ENCODE measurements at regions not wholly inside any gene's neighbourhood (a gene's known extent, or its start where the extent isn't known, plus 50 kb on each side); places are given as distances from the start of the nearest gene placed in this dataset.

- Histone ChIP-seq H3K4ac (ENCODE audit: low read length) (no peak overlapping the region), H3K36me3 (replicated peaks in 1 of 2; ENCODE audit: control insufficient read depth in 2 of 2, insufficient read depth in 2 of 2, low read length in 2 of 2) (peaks cover 1 to 38% of the 10 kb centered on the region in 2 donors), H3K14ac (ENCODE audit: low read length) (no peak overlapping the region), H3K4me3 (ENCODE audit: low read length in 2 of 2) (no peak overlapping the region), H3K4me2 (ENCODE audit: insufficient read depth, low read length, poor library complexity, severe bottlenecking) (no peak overlapping the region), H2BK5ac (ENCODE audit: low read length) (no peak overlapping the region), H2AK5ac (ENCODE audit: low read depth, low read length) (no peak overlapping the region), H3K4me1 (ENCODE audit: control insufficient read depth in 2 of 2, insufficient read depth in 1 of 2, low read depth in 1 of 2, low read length in 2 of 2) (no peaks in the 10 kb centered on the region), H2BK12ac (ENCODE audit: low read length) (no peak overlapping the region), H4K8ac (ENCODE audit: low read depth, low read length) (no peak overlapping the region), H3K9me3 (replicated peaks in 1 of 2; ENCODE audit: control insufficient read depth in 2 of 2, insufficient read depth in 1 of 2, low read depth in 1 of 2, low read length in 2 of 2) (peaks cover 0 to 25% of the 10 kb centered on the region in 2 donors), H2BK15ac (ENCODE audit: low read length) (no peak overlapping the region), H2AFZ (ENCODE audit: low read length) (no peak overlapping the region), H3K27me3 (ENCODE audit: control insufficient read depth in 3 of 3, insufficient read depth in 3 of 3, low read depth in 1 of 3, low read length in 3 of 3) (no peaks in the 10 kb centered on the region), H2BK120ac (ENCODE audit: low read depth, low read length) (no peak overlapping the region), H3K27ac (replicated peaks; ENCODE audit: low read length) (no peak overlapping the region), H3K9ac (ENCODE audit: low read depth, low read length, poor library complexity) (no peak overlapping the region), H3K18ac (ENCODE audit: low read length) (no peak overlapping the region), H4K91ac (ENCODE audit: low read depth, low read length, poor library complexity) (no peak overlapping the region), H3K79me1 (ENCODE audit: low read depth, low read length) (no peaks in the 10 kb centered on the region), H3K23ac (ENCODE audit: low read depth, low read length, poor library complexity) (no peak overlapping the region)
- WGBS, 2 donors (ENCODE audit: extremely low coverage in 2 of 2, insufficient read length in 2 of 2, insufficient replicate concordance in 1 of 2) = no CpG with 5 or more reads among the region's 1 CpG
- DNase-seq (ENCODE audit: low spot score) = no peak
Observed at GRCh38 chr2:70012887-70013286, 51.5 kb upstream of the ASPRV1 start.

- no peak overlapping the region for H2BK120ac ChIP-seq (ENCODE audit: low read depth, low read length)
- no peaks in the 10 kb centered on the region for H3K27me3 ChIP-seq (ENCODE audit: control insufficient read depth in 3 of 3, insufficient read depth in 3 of 3, low read depth in 1 of 3, low read length in 3 of 3)
- WGBS, 2 donors (ENCODE audit: extremely low coverage in 2 of 2, insufficient read length in 2 of 2, insufficient replicate concordance in 1 of 2) = no CpG with 5 or more reads among the region's 7 CpGs
- no peak overlapping the region for H3K27ac ChIP-seq (replicated peaks; ENCODE audit: low read length)
- no peak overlapping the region for H3K14ac ChIP-seq (ENCODE audit: low read length)
- no peaks in the 10 kb centered on the region for H3K79me1 ChIP-seq (ENCODE audit: low read depth, low read length)
- no peak overlapping the region for H2BK12ac ChIP-seq (ENCODE audit: low read length)
- no peaks in the 10 kb centered on the region for H3K4me1 ChIP-seq (ENCODE audit: control insufficient read depth in 2 of 2, insufficient read depth in 1 of 2, low read depth in 1 of 2, low read length in 2 of 2)
- H2BK15ac ChIP-seq (ENCODE audit: low read length) = no peak overlapping the region
- H3K36me3 ChIP-seq (replicated peaks in 1 of 2; ENCODE audit: control insufficient read depth in 2 of 2, insufficient read depth in 2 of 2, low read length in 2 of 2) = peaks cover 1 to 29% of the 10 kb centered on the region in 2 donors
- H3K4me3 ChIP-seq (ENCODE audit: low read length in 2 of 2) = no peak overlapping the region
- H3K9me3 ChIP-seq (replicated peaks in 1 of 2; ENCODE audit: control insufficient read depth in 2 of 2, insufficient read depth in 1 of 2, low read depth in 1 of 2, low read length in 2 of 2) = peaks cover 0 to 16% of the 10 kb centered on the region in 2 donors
- no peak for DNase-seq (ENCODE audit: low spot score)
- no peak overlapping the region for H4K8ac ChIP-seq (ENCODE audit: low read depth, low read length)
- no peak overlapping the region for H3K9ac ChIP-seq (ENCODE audit: low read depth, low read length, poor library complexity)
- H3K18ac ChIP-seq (ENCODE audit: low read length) = peak overlapping the region; percentile 8
- no peak overlapping the region for H3K4me2 ChIP-seq (ENCODE audit: insufficient read depth, low read length, poor library complexity, severe bottlenecking)
- H4K91ac ChIP-seq (ENCODE audit: low read depth, low read length, poor library complexity) = no peak overlapping the region
- no peak overlapping the region for H2BK5ac ChIP-seq (ENCODE audit: low read length)
- H3K4ac ChIP-seq (ENCODE audit: low read length) = no peak overlapping the region
- no peak overlapping the region for H2AK5ac ChIP-seq (ENCODE audit: low read depth, low read length)
- H3K23ac ChIP-seq (ENCODE audit: low read depth, low read length, poor library complexity) = no peak overlapping the region
- H2AFZ ChIP-seq (ENCODE audit: low read length) = no peak overlapping the region
Observed at GRCh38 chr2:70011786-70012185, 50.4 kb upstream of the ASPRV1 start.

- H3K4me2 ChIP-seq (ENCODE audit: insufficient read depth, low read length, poor library complexity, severe bottlenecking) = no peak overlapping the region
- no peak overlapping the region for H2AK5ac ChIP-seq (ENCODE audit: low read depth, low read length)
- no peak overlapping the region for H3K4me3 ChIP-seq (ENCODE audit: low read length in 2 of 2)
- H3K4ac ChIP-seq (ENCODE audit: low read length) = no peak overlapping the region
- no peak overlapping the region for H2BK15ac ChIP-seq (ENCODE audit: low read length)
- H3K23ac ChIP-seq (ENCODE audit: low read depth, low read length, poor library complexity) = no peak overlapping the region
- no CpG with 5 or more reads among the region's 4 CpGs for WGBS, 2 donors (ENCODE audit: extremely low coverage in 2 of 2, insufficient read length in 2 of 2, insufficient replicate concordance in 1 of 2)
- no peak overlapping the region for H3K9ac ChIP-seq (ENCODE audit: low read depth, low read length, poor library complexity)
- no peaks in the 10 kb centered on the region for H3K4me1 ChIP-seq (ENCODE audit: control insufficient read depth in 2 of 2, insufficient read depth in 1 of 2, low read depth in 1 of 2, low read length in 2 of 2)
- peaks cover 0 to 11% of the 10 kb centered on the region in 2 donors for H3K9me3 ChIP-seq (replicated peaks in 1 of 2; ENCODE audit: control insufficient read depth in 2 of 2, insufficient read depth in 1 of 2, low read depth in 1 of 2, low read length in 2 of 2)
- no peak for DNase-seq (ENCODE audit: low spot score)
- H3K36me3 ChIP-seq (replicated peaks in 1 of 2; ENCODE audit: control insufficient read depth in 2 of 2, insufficient read depth in 2 of 2, low read length in 2 of 2) = peaks cover 1 to 25% of the 10 kb centered on the region in 2 donors
- no peak overlapping the region for H2BK120ac ChIP-seq (ENCODE audit: low read depth, low read length)
- no peak overlapping the region for H4K91ac ChIP-seq (ENCODE audit: low read depth, low read length, poor library complexity)
- H2BK12ac ChIP-seq (ENCODE audit: low read length) = no peak overlapping the region
- H3K27me3 ChIP-seq (ENCODE audit: control insufficient read depth in 3 of 3, insufficient read depth in 3 of 3, low read depth in 1 of 3, low read length in 3 of 3) = no peaks in the 10 kb centered on the region
- H3K14ac ChIP-seq (ENCODE audit: low read length) = no peak overlapping the region
- no peak overlapping the region for H2AFZ ChIP-seq (ENCODE audit: low read length)
- no peak overlapping the region for H2BK5ac ChIP-seq (ENCODE audit: low read length)
- H3K18ac ChIP-seq (ENCODE audit: low read length) = no peak overlapping the region
- H4K8ac ChIP-seq (ENCODE audit: low read depth, low read length) = no peak overlapping the region
- H3K79me1 ChIP-seq (ENCODE audit: low read depth, low read length) = no peaks in the 10 kb centered on the region
- no peak overlapping the region for H3K27ac ChIP-seq (replicated peaks; ENCODE audit: low read length)
Observed at GRCh38 chr2:70011335-70011734, 49.9 kb upstream of the ASPRV1 start.

Data from neuronal stem cell (in vitro differentiated cells).